ENCODE measurements at regions not wholly inside any gene's neighbourhood (a gene's known extent, or its start where the extent isn't known, plus 50 kb on each side); places are given as distances from the start of the nearest gene placed in this dataset.

DNA sequence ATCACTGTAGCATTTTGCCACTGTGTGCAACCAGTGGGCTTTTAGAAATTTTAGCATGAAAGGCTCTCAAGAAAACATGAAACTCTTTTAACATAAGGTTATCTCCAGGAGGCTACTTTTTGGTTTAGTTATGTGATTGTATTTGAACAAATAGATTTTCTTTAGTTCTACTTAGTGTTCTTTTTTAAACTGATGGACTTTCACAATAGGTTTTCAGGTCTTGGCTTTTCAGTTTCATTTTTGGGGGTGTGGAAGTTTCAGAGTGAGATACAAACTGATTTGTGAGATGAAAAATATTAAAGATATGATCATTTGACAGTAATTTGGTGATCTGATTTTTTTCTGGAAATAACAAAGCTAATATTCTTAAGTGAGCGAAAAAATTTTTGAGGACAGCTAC is 344.1 kb downstream of the PHF14 start:
- Histone ChIP-seq H3K9me3 (ENCODE audit: control insufficient read depth, low read depth, low read length) (no peaks in the 10 kb centered on the region), H3K23me2 (ENCODE audit: insufficient read length, low read depth, low read length, poor library complexity, severe bottlenecking) (no peaks in the 10 kb centered on the region), H4K20me1 (ENCODE audit: control insufficient read depth, insufficient read depth, insufficient read length) (no peaks in the 10 kb centered on the region), H4K91ac (ENCODE audit: insufficient read length, low read depth, low read length) (no peak overlapping the region), H3K18ac (ENCODE audit: insufficient read length, low read depth, low read length) (no peak overlapping the region), H3K4ac (ENCODE audit: low read depth, low read length) (no peak overlapping the region), H4K5ac (ENCODE audit: insufficient read length, low read depth, low read length) (no peak overlapping the region), H2BK12ac (ENCODE audit: insufficient read length, low read depth, low read length) (no peak overlapping the region), H2AK5ac (ENCODE audit: insufficient read length, low read length) (no peak overlapping the region), H3K27ac (ENCODE audit: insufficient read length, low read depth, low read length) (no peak overlapping the region), H3K4me2 (ENCODE audit: insufficient read depth, insufficient read length, low read length) (no peak overlapping the region), H2BK120ac (ENCODE audit: low read depth, low read length, poor library complexity, severe bottlenecking) (no peak overlapping the region), H2BK5ac (ENCODE audit: insufficient read length, low read length) (no peak overlapping the region), H2BK20ac (ENCODE audit: low read depth, low read length, poor library complexity, severe bottlenecking) (no peak overlapping the region), H3K27me3 (ENCODE audit: insufficient read depth, low read length) (no peaks in the 10 kb centered on the region), H4K8ac (replicated peaks; ENCODE audit: insufficient read length, low read depth, low read length) (no peak overlapping the region), H3K56ac (ENCODE audit: insufficient read length, low read depth, low read length) (no peak overlapping the region), H3K14ac (ENCODE audit: insufficient read depth, low read length) (no peak overlapping the region), H3K79me2 (ENCODE audit: insufficient read depth, low read length) (no peaks in the 10 kb centered on the region), H3K9ac (ENCODE audit: extremely low read depth, insufficient read length, low read length) (no peak overlapping the region), H2AFZ (ENCODE audit: low read length) (no peak overlapping the region), H3K4me1 (ENCODE audit: insufficient read depth, low read length) (no peaks in the 10 kb centered on the region), H2BK15ac (ENCODE audit: low read depth, low read length) (no peak overlapping the region), H3K23ac (ENCODE audit: insufficient read length, low read depth, low read length) (no peak overlapping the region), H3T11ph (ENCODE audit: low read length) (no peak overlapping the region), H3K79me1 (ENCODE audit: insufficient read depth, low read depth, low read length, poor library complexity, severe bottlenecking) (no peaks in the 10 kb centered on the region)
- peaks cover 12 to 13% of the 10 kb centered on the region in 2 experiments for H3K4me1 Mint-ChIP-seq
- no peaks in the 10 kb centered on the region; a peak in 1 of 7 replicates for H3K36me3 Mint-ChIP-seq (ENCODE audit: insufficient read depth in 1 of 3, low read depth in 3 of 3)
- no peak overlapping the region for H3K27ac Mint-ChIP-seq
- no peak for DNase-seq
- no CpG with 5 or more reads among the region's 1 CpG for WGBS (ENCODE audit: extremely low coverage, insufficient read length, low lambda C conversion rate)
- H3K9me3 Mint-ChIP-seq = no peaks in the 10 kb centered on the region
- TF ChIP-seq, protein P1, sequence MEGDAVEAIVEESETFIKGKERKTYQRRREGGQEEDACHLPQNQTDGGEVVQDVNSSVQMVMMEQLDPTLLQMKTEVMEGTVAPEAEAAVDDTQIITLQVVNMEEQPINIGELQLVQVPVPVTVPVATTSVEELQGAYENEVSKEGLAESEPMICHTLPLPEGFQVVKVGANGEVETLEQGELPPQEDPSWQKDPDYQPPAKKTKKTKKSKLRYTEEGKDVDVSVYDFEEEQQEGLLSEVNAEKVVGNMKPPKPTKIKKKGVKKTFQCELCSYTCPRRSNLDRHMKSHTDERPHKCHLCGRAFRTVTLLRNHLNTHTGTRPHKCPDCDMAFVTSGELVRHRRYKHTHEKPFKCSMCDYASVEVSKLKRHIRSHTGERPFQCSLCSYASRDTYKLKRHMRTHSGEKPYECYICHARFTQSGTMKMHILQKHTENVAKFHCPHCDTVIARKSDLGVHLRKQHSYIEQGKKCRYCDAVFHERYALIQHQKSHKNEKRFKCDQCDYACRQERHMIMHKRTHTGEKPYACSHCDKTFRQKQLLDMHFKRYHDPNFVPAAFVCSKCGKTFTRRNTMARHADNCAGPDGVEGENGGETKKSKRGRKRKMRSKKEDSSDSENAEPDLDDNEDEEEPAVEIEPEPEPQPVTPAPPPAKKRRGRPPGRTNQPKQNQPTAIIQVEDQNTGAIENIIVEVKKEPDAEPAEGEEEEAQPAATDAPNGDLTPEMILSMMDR (conservative IDR thresholded peaks at IDR 0.05) = no peak
- no peaks in the 10 kb centered on the region for H3K27me3 Mint-ChIP-seq (ENCODE audit: low read depth)
- no peak overlapping the region for H3K4me3 Mint-ChIP-seq
